Forelimb muscle (tissue), 1 donor: ENCODE measurements at regions not wholly inside any gene's neighbourhood (a gene's known extent, or its start where the extent isn't known, plus 50 kb on each side); places are given as distances from the start of the nearest gene placed in this dataset.
"Not testable (repeated sequence)": the region's sequence is repeated elsewhere in the genome, so short reads cannot be mapped to it uniquely, and the experiment has no call there.

Source experiments
- DNase-seq: peaks from one replicate; pipeline ENCODE4 v3.0.0-alpha.2; 2013; ENCODE audit warnings: low read depth

GRCh38 chr13:61358599-61358998 lies 57.0 kb downstream of the PCDH20 start:
- no peak for DNase-seq

- no peak for DNase-seq
Observed at GRCh38 chr13:61350341-61350740, 65.3 kb downstream of the PCDH20 start.

- no peak for DNase-seq
Observed at GRCh38 chr13:61339054-61339621, 76.5 kb downstream of the PCDH20 start.

GRCh38 chr13:61316647-61317046 lies 99.0 kb downstream of the PCDH20 start:
- no peak for DNase-seq

- no peak for DNase-seq
Observed at GRCh38 chr13:61294467-61295191, 121.0 kb downstream of the PCDH20 start.

GRCh38 chr13:61286148-61286745 lies 129.4 kb downstream of the PCDH20 start:
- no peak for DNase-seq

GRCh38 chr13:61277586-61278276 lies 137.9 kb downstream of the PCDH20 start:
- no peak for DNase-seq

GRCh38 chr13:61277088-61277487 lies 138.6 kb downstream of the PCDH20 start:
- DNase-seq, result no peak

- no peak for DNase-seq
Observed at GRCh38 chr13:61276401-61276800, 139.2 kb downstream of the PCDH20 start.

GRCh38 chr13:61275736-61276135 lies 139.9 kb downstream of the PCDH20 start:
- no peak for DNase-seq

- DNase-seq, result no peak
Observed at GRCh38 chr13:61275251-61275650, 140.4 kb downstream of the PCDH20 start.

- DNase-seq, result not testable (repeated sequence)
Observed at GRCh38 chr13:61266896-61267295, 148.8 kb downstream of the PCDH20 start.

- no peak for DNase-seq
Observed at GRCh38 chr13:61261746-61262472, 153.7 kb downstream of the PCDH20 start.

- no peak for DNase-seq
Observed at GRCh38 chr13:61258185-61258584, 157.5 kb downstream of the PCDH20 start.

GRCh38 chr13:61255040-61255796 lies 160.4 kb downstream of the PCDH20 start:
- DNase-seq, result no peak

- DNase-seq, result no peak
Observed at GRCh38 chr13:61253105-61253877, 162.4 kb downstream of the PCDH20 start.

GRCh38 chr13:61252213-61252612 lies 163.4 kb downstream of the PCDH20 start:
- no peak for DNase-seq

- DNase-seq, result no peak
Observed at GRCh38 chr13:61247149-61247936, 168.3 kb downstream of the PCDH20 start.

GRCh38 chr13:61246351-61246750 lies 169.3 kb downstream of the PCDH20 start:
- DNase-seq, result no peak

- DNase-seq, result no peak
Observed at GRCh38 chr13:61215601-61216000, 200.0 kb downstream of the PCDH20 start.
